ENCODE measurements at regions not wholly inside any gene's neighbourhood (a gene's known extent, or its start where the extent isn't known, plus 50 kb on each side); places are given as distances from the start of the nearest gene placed in this dataset.

DNA sequence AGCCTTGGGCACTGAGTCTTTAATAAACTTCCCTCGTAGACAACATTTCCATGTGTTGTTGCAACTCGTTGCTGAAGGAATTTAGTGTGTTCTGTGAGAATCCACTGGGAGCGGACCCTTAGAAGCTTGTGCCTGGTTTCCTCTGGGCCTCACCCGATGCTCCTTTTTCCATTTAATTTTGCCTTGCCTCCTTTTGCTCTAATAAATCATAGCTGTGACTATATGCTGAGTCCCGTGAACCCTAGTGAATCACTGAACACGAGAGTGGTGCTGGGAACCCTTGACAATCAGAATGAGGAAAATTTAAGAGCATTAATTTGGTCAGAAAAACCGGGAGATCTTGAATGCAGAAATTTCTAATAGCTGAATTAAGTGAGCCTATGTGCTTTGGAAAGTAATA, 291.1 kb upstream of the ZNF608 start:
- in situ Hi-C loops (cut with HindIII; ENCODE audit: low pct_unique_long_range_greater_than_20kb, low sequenced_read_pairs): no loop called here
- no peak for DNase-seq (ENCODE audit: low read depth, low spot score)

DNA sequence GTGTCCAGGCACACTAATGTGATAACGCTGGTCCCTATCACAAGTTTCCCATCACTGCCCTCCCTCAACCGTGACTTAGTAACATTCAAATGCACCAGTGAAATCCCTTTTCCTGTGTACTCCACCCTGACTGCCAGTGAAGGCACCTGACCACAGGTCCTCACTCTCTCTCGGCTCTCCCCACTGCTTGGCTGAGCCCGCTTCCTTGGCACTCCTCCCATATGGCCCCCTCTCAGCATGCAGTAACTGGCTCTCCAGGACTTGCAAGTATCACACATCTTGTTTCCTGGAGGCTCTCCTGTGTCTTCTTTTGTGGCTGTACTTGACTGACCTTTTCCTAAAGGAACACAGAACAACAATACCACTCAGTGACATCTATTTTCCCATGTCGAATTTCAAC, 292.0 kb upstream of the ZNF608 start:
- in situ Hi-C loops (cut with HindIII; ENCODE audit: low pct_unique_long_range_greater_than_20kb, low sequenced_read_pairs): no loop called here

DNA sequence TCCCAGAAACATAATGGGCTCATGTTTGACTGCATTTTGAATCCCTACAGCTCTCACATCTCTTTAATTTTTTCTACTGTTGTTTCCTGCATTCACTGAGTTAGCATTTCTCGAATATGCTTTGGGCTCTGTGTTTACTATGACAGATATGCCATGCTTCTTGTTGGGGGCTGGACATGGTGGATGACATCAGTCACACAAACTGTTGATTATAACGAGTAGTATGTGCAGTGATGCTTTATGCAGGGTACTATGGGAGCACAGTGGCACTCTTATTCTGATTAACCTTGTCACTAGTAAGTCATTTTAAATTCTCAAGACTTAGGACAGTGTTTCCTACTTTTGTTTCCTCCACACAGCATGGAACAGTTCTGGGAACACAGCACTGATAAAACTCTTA, 295.4 kb upstream of the ZNF608 start:
- in situ Hi-C loops (cut with HindIII; ENCODE audit: low pct_unique_long_range_greater_than_20kb, low sequenced_read_pairs): no loop called here
- no peak for DNase-seq (ENCODE audit: low read depth, low spot score)

More for the DNA sequence above, 292.0 kb upstream of the ZNF608 start:
- no peak for DNase-seq (ENCODE audit: low read depth, low spot score)

DNA sequence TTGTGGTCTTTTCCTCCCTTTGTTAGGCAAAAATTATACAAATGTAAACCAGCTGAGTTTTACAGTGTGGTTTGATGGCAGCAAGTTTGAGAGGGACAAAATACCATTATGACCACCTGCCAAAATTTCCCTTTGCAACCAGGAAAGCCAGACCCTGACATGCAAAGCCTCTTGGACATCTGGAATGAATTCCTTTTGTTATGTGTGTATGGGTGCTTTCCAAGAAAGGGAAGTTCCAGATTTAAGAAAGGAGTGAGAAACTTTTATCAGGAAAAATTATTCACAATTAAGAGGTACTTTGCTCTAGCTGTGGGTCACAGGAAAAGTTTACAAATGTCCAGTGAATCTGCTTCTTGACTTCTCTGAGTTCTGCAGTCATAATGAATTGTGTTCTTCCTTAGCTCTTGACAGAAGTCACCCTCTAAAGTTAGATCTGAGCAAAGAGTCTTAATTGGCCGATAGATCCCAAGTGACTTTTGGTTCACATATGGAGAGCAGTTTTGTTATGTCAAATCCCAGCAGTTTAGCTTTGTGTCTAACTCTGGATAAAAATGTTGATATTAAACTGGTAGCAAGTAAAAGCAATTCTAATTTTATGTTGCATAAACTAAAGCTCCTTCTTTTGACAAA, 295.9 kb upstream of the ZNF608 start:
- DNase-seq (ENCODE audit: low read depth, low spot score): no peak
- in situ Hi-C loops (cut with HindIII; ENCODE audit: low pct_unique_long_range_greater_than_20kb, low sequenced_read_pairs): no loop called here

DNA sequence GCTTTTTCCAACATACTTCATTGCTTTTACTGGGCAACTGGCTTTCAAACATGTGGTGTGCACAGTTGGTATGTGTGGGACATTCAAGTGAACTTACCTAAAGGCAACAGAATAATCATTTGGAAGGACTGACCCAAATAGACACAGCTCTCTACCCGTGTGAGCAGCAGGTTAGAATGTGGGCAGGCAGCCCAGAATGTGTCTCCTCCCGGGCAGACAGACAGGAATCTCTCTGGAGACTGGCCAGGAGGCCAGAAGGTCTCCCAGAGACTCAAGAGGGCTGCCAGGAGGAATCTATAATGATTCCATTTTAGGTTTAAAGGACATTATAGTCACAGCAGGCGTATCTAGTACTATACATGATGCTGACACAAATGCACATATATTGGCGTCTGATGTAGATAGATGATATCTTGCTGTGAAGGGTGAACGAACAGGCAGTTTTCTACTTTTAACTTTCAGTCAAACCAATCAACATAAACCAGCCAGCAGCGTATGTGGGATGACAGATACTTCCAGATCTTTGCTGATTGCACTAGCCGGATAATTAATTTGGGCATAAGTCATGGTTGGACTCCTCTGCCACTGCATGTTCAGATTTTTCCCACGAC, 297.4 kb upstream of the ZNF608 start:
- in situ Hi-C loops (cut with HindIII; ENCODE audit: low pct_unique_long_range_greater_than_20kb, low sequenced_read_pairs): no loop called here

DNA sequence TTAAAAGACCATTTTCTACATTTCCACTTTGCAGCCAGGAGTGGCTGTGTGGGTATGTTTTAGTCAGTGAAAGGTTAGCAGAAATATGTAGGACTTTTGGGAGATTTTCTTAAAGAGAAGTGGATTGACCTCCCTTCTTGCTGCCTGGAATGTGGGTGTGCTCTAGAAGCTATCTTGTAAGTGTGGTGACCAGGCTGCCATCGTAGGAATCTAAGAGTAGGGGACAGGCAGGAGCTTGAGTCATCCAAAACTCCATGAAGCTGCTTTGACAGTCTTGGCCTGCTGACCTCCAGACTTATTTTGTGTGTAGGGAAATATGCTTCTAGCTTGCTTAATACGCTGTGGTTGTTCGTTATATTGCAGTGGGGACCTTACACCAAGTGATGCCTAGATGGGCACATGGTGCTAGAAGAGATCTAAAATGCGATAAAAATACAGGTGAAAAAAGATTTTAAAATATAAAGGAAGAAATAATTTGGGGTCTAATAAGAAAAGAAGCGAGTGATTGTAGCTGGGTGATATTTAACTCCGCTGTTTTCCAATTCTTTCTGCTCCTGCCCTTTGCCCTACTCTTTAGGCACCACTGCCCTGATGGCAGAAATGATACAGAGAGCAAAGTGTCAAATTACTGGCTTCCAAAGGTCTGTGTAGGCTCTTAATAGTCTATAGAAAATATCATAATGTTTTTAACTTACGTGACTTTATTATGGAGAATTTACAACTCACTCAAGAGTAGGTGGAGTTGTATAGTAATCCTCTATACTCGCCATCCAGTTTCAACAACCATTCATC, 298.2 kb upstream of the ZNF608 start:
- in situ Hi-C loops (cut with HindIII; ENCODE audit: low pct_unique_long_range_greater_than_20kb, low sequenced_read_pairs): no loop called here
- DNase-seq (ENCODE audit: low read depth, low spot score): no peak

More for the DNA sequence above, 297.4 kb upstream of the ZNF608 start:
- peak; percentile 3 for DNase-seq (ENCODE audit: low read depth, low spot score)

DNA sequence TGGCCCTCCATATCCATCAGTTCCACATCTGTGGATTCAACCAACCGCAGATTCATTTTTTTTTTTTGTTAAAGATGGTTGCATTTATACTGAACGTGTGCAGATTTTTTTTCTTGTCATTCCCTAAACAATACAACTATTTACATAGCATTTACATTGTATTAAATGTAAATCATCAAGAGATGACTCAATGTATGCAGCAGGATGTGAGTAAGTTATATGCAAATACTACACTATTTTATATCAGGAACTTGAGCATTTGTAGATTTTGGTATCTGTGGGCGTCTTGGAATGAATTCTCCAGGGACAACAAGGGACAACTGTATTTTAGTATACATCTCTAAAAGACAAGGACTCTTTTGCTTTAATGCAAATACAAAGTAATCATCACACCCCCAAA, 299.2 kb upstream of the ZNF608 start:
- in situ Hi-C loops (cut with HindIII; ENCODE audit: low pct_unique_long_range_greater_than_20kb, low sequenced_read_pairs): no loop called here
- no peak for DNase-seq (ENCODE audit: low read depth, low spot score)

DNA sequence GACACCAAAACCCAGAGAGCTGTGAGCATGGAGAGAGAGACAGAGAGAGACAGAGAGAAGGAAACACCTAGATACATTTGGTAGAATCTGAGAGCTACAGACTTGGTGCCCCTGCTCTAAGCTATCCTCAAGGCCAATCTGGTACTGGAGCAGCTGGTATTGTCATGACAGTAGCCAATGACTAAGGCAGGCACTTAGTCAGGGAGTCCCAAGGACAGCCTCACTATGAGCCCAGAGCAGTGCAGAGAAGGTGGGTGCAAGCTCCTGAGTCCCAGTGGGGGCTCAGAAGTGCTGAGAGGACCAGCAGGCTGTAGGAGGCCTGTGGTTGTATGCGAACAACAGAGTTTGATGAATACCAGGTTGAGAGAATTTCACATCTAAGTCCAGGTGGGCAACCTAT, 300.4 kb upstream of the ZNF608 start:
- in situ Hi-C loops (cut with HindIII; ENCODE audit: low pct_unique_long_range_greater_than_20kb, low sequenced_read_pairs): no loop called here
- DNase-seq (ENCODE audit: low read depth, low spot score): no peak

DNA sequence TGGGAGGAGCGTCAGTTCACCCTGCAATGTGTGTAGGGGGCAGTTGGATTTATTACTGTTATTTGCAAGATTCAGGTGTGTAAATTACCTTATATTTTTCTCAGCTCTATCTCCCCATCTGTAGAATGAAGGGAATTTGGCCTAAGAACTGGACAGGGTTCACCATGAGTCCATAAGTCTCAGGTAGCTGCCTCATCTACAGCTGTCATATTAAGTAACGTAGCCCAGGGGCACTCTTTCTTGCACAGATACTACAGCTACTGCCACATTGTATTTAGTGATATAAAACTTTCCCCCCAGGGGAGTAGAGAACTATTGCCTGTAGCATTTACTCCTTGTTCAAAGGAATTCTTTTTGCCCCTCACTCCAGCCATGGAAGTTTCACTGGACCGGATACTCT, 301.4 kb upstream of the ZNF608 start:
- in situ Hi-C loops (cut with HindIII; ENCODE audit: low pct_unique_long_range_greater_than_20kb, low sequenced_read_pairs): no loop called here
- DNase-seq (ENCODE audit: low read depth, low spot score): no peak

DNA sequence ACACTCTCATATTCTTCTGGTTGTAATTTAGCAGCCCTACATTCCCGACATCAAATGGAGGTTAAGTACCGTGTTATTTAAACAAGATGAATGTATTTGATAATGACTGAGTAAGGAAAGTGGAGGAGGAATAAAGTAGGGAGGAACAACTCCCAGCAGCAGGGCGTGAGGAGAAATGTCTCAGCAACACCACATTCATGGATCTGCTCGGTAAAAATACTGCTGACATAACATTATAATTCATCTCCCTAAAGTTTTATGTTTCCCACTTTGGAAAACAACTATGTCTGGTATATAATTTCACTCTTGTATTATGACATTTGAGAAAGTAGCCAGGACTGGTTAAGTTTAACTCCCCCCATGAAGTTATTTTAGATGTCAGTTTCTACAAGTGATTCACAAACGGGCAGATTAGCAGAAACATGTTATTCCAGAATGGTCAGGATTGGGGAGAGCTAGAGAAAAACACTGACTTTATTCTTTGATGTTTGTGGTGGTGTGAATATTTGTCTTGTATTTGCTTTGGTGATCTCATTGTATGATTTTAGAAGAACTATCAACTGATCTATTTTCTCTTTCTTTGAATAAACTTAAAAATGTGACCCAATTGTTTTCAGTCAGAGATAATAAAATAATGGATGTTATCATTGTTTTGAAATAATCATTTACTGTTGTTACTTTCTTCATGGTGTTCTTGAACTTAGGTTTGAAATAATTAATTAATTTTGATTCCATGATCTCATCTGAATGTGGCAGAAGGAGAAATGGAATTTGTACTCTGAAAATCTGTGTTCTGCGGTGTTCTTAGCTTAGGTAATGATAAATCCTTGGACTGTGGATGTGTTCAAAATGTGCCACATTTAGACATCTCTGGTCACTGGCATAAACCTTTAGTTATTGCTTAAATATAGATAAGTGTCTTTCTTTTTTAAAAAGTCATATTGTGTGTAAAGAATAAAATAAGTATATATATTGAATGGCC, 303.6 kb upstream of the ZNF608 start:
- in situ Hi-C loops (cut with HindIII; ENCODE audit: low pct_unique_long_range_greater_than_20kb, low sequenced_read_pairs): no loop called here
- DNase-seq (ENCODE audit: low read depth, low spot score): no peak

DNA sequence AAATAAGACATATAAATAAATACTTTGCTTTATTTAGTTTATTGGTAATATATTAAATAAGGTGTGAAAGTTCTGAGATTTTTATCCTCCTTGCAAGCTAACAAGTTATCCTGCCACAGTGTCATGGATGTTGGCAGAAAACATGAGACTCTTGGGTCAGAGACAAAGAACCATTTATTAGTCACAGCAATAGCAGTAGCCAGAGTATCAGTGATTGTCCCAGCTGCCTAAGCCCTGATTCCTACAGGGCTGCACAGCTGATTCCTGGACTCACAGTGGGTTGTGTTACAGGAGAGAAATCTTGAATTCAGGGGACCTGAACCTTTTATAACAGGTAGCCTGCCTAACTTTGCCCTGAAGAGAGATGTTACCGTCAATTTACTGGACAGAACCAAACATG, 304.5 kb upstream of the ZNF608 start:
- in situ Hi-C loops (cut with HindIII; ENCODE audit: low pct_unique_long_range_greater_than_20kb, low sequenced_read_pairs): no loop called here
- DNase-seq (ENCODE audit: low read depth, low spot score): no peak

DNA sequence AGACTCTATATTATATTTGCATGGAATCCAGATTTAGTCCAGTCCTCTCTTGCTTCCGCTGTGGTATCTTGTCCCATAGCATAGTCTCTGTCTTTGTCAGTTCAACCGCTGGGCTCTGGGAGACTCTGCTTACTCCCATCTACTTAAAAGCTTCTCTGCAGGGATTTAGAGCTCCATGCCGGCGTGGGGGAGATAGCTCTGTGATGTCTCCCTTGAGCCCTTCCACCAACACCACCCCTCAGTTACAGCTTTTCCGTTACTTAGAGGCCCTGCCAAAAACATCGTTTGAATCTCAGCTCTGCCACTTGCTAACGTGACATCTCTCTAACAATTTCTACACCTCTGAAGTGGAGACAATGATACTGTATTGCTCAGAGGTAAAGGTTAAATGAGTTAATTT, 306.1 kb upstream of the ZNF608 start:
- in situ Hi-C loops (cut with HindIII; ENCODE audit: low pct_unique_long_range_greater_than_20kb, low sequenced_read_pairs): no loop called here
- DNase-seq (ENCODE audit: low read depth, low spot score): no peak

DNA sequence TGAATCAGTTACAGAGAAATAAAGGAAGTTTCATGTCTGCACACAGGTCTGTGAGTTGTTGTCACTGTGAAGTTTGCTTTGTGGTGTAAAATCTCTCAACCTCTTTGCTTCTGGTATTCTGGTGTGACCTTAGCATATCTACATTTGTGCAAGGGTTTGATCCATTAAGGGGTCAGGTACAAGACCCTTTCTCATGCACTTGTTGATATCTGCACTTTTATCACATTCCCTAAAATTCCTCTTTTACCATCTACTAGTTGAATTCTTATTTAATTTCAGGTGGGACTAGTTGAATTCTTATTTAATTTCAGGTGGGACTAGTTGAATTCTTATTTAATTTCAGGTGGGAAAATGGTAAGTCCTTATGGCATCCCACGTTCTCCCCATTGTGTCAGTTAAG, 306.7 kb upstream of the ZNF608 start:
- DNase-seq (ENCODE audit: low read depth, low spot score): no peak

DNA sequence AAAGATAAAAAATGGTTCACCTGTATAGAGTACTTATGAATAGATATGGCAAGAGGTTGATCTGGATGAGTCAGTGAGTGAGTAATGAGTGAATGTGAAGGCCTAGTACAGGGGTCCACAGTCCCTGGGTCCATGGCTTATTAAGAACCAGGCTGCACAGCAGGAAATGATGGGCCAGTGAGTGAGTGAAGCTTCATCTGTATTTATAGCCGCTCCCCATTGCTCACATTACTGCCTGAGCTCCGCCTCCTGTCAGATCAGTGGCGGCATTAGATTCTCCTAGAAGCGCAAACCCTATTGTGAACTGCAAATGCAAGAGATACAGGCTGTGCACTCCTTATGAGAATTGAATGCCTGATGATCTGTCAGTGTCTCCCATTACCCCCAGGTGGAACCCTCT, 307.7 kb upstream of the ZNF608 start:
- DNase-seq (ENCODE audit: low read depth, low spot score): no peak
- in situ Hi-C loops (cut with HindIII; ENCODE audit: low pct_unique_long_range_greater_than_20kb, low sequenced_read_pairs): no loop called here

More for the DNA sequence above, 306.7 kb upstream of the ZNF608 start:
- in situ Hi-C loops (cut with HindIII; ENCODE audit: low pct_unique_long_range_greater_than_20kb, low sequenced_read_pairs): no loop called here

DNA sequence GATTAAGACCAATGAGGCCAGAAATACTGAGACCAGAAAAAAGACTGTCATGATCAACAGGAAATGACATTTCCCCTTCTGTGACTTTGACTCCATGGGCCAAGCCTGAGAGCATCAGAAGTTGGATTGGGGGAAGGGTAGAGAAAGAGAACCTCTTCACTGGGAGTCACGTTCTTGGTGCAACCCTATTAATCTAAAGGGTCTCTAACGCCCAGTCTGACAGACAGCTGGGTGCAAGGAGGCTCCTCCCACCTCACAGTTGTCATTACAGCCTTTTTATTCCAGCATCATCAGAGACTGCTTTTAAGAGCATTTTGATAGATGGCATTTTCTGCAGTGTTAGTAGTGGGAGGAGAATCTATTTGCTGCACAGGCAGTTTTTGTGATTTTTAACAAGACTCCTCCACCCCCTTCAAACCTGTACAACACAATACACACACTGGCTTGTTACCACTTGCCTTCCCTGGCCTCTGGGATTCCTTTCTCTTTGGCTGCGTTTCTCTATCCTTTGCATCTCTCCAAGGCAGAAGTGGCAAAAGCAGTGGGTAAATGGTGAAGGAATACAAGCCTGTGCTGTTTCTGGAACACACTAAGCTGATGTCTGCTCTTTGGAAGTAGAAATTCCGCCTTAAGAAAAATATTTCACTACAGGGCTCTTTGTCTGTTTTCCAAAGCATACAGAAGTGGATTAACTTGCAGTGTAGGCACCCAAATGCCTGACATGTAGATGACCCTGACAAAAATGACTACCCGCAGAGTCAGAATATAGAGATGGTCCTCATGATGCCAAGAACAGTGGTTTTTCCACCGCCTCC, 310.4 kb upstream of the ZNF608 start:
- no peak for DNase-seq (ENCODE audit: low read depth, low spot score)
- in situ Hi-C loops (cut with HindIII; ENCODE audit: low pct_unique_long_range_greater_than_20kb, low sequenced_read_pairs): no loop called here

DNA sequence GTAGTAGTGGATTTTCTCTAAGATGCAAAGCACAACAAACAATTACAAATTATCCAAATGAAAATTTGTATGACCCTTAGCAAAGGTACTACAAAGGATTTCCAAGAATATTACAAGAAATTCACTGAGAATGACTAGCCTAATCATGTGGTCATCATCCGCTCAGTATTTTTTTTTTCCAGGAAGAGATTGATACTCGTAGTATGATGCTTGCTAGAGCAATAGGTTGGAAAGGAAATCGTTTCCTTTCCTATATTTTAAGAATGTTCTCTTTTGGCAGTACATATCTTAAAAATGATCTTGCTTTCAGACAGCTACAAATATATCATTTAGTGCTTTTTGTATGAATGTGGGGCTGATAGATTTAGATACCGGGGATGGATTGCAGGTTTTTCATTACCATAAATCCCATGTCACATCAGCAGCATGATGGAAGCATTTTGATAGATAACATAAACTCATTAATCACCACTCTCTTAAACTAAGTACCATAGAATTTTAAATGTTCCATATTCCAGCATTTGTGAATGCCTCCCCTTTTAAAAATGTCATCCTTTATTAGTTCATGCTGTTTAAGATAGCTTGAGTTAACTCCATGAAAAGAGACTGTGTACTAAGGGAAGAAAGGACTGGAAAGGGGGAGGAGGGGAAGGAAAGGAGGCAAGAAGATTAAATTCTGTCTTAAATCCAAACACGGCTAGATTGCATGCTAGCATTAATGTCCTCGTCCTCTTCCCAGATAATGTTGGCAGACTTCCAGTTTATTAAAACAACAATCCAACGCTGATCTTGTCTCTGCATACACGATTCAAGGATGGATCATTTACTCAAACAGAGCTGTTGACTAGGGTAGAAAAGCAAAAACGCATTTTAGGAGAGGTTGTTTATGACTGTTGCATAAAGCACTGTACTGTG, 311.7 kb upstream of the ZNF608 start:
- peak; percentile 36 for DNase-seq (ENCODE audit: low read depth, low spot score)
- in situ Hi-C loops (cut with HindIII; ENCODE audit: low pct_unique_long_range_greater_than_20kb, low sequenced_read_pairs): no loop called here
